Activated T-helper 9 cell treated with anti-CD3 and anti-CD28 coated beads, Interleukin-2, amount 50 U/mL, for 16 hours (primary cell): ENCODE measurements at regions not wholly inside any gene's neighbourhood (a gene's known extent, or its start where the extent isn't known, plus 50 kb on each side); places are given as distances from the start of the nearest gene placed in this dataset.
"Not testable (repeated sequence)": the region's sequence is repeated elsewhere in the genome, so short reads cannot be mapped to it uniquely, and the experiment has no call there.

Experiments
- DNase-seq: peaks from one replicate; pipeline ENCODE4 v3.0.0-alpha.2; 2020; ENCODE audit warnings: low read depth

GRCh38 chr2:212777020-212777491 is 238.5 kb upstream of the ERBB4 start:
- no peak for DNase-seq

GRCh38 chr2:212773808-212774339 is 235.3 kb upstream of the ERBB4 start:
- DNase-seq, result no peak

GRCh38 chr2:212770240-212770639 is 231.6 kb upstream of the ERBB4 start:
- DNase-seq, result no peak

GRCh38 chr2:212766921-212767320 is 228.3 kb upstream of the ERBB4 start:
- DNase-seq, result no peak

GRCh38 chr2:212752730-212753351 is 214.2 kb upstream of the ERBB4 start:
- DNase-seq, result no peak

- no peak for DNase-seq
Measured at GRCh38 chr2:212745359-212745758, 206.8 kb upstream of the ERBB4 start.

- DNase-seq, result no peak
Measured at GRCh38 chr2:212737392-212738172, 199.0 kb upstream of the ERBB4 start.

- no peak for DNase-seq
Measured at GRCh38 chr2:212736385-212736726, 197.8 kb upstream of the ERBB4 start.

- DNase-seq, result no peak
Measured at GRCh38 chr2:212733273-212733672, 194.7 kb upstream of the ERBB4 start.

- no peak for DNase-seq
Measured at GRCh38 chr2:212732860-212733259, 194.3 kb upstream of the ERBB4 start.

- no peak for DNase-seq
Measured at GRCh38 chr2:212730994-212731393, 192.4 kb upstream of the ERBB4 start.

- no peak for DNase-seq
Measured at GRCh38 chr2:212728717-212729116, 190.1 kb upstream of the ERBB4 start.

GRCh38 chr2:212727751-212728150 is 189.1 kb upstream of the ERBB4 start:
- DNase-seq, result no peak

- DNase-seq, result no peak
Measured at GRCh38 chr2:212726403-212726802, 187.8 kb upstream of the ERBB4 start.

GRCh38 chr2:212725180-212725579 is 186.6 kb upstream of the ERBB4 start:
- no peak for DNase-seq

- DNase-seq, result no peak
Measured at GRCh38 chr2:212723226-212723625, 184.6 kb upstream of the ERBB4 start.

- no peak for DNase-seq
Measured at GRCh38 chr2:212722046-212722445, 183.4 kb upstream of the ERBB4 start.

GRCh38 chr2:212721026-212721451 is 182.4 kb upstream of the ERBB4 start:
- DNase-seq, result no peak

- DNase-seq, result not testable (repeated sequence)
Measured at GRCh38 chr2:212715411-212715810, 176.8 kb upstream of the ERBB4 start.

- no peak for DNase-seq
Measured at GRCh38 chr2:212713681-212714080, 175.1 kb upstream of the ERBB4 start.

GRCh38 chr2:212712991-212713390 is 174.4 kb upstream of the ERBB4 start:
- DNase-seq, result no peak

GRCh38 chr2:212712466-212712865 is 173.9 kb upstream of the ERBB4 start:
- DNase-seq, result no peak

GRCh38 chr2:212711856-212712255 is 173.3 kb upstream of the ERBB4 start:
- no peak for DNase-seq
